Fibroblast of lung (primary cell): ENCODE measurements at regions not wholly inside any gene's neighbourhood (a gene's known extent, or its start where the extent isn't known, plus 50 kb on each side); places are given as distances from the start of the nearest gene placed in this dataset.

Experiments used
- DNase-seq, 2 donors: peaks; one replicate each; pipeline versions ENCODE4 v3.0.0 to v3.0.0-alpha.2; 2010; ENCODE audit warnings: low read depth in 2 of 2
- H2AFZ ChIP-seq: 2 replicates; pipeline ENCODE4 v1.5.1; 2012; ENCODE audit warnings: low read length, control low read depth, inconsistent platforms
- H3K27ac ChIP-seq: 2 replicates; pipeline ENCODE4 v1.5.1; 2011; ENCODE audit warnings: low read length, control low read depth; ENCODE audit not compliant: insufficient read depth
- H3K27me3 ChIP-seq: 2 replicates; pipeline ENCODE4 v1.5.1; 2011; ENCODE audit warnings: mild to moderate bottlenecking, low read length; ENCODE audit not compliant: control insufficient read depth, insufficient read depth
- H3K36me3 ChIP-seq: 2 replicates; pipeline ENCODE4 v1.5.1; 2011; ENCODE audit warnings: low read length; ENCODE audit not compliant: control insufficient read depth, insufficient read depth
- H3K4me1 ChIP-seq: 2 replicates; pipeline ENCODE4 v1.5.1; 2011; ENCODE audit warnings: low read length; ENCODE audit not compliant: control insufficient read depth, insufficient read depth; ENCODE audit errors: extremely low read depth
- H3K4me2 ChIP-seq: 2 replicates; pipeline ENCODE4 v1.5.1; 2011; ENCODE audit warnings: low read length, control low read depth; ENCODE audit not compliant: insufficient read depth; ENCODE audit errors: extremely low read depth
- H3K4me3 ChIP-seq, 4 experiments: fragments of 200-600 bp in 1 of 4; sonication (generic) in 1 of 4; replicated peaks in 1 of 4; 2 replicates each; pipeline ENCODE4 v1.5.1; 2011 to 2016; ENCODE audit warnings: low read length in 4 of 4, low read depth in 3 of 4, mild to moderate bottlenecking in 3 of 4, control low read depth in 2 of 4, inconsistent platforms in 1 of 4, mixed read lengths in 1 of 4; ENCODE audit not compliant: insufficient read depth in 1 of 4; ENCODE audit errors: control extremely low read depth in 1 of 4
- H3K79me2 ChIP-seq: 2 replicates; pipeline ENCODE4 v1.5.1; 2012; ENCODE audit warnings: mild to moderate bottlenecking, low read length, inconsistent platforms; ENCODE audit not compliant: control insufficient read depth, insufficient read depth
- H3K9ac ChIP-seq: 2 replicates; pipeline ENCODE4 v1.5.1; 2011; ENCODE audit warnings: mild to moderate bottlenecking, low read length, control low read depth; ENCODE audit not compliant: insufficient read depth
- H3K9me3 ChIP-seq: 2 replicates; pipeline ENCODE4 v1.5.1; 2012; ENCODE audit warnings: low read depth, low read length; ENCODE audit not compliant: control insufficient read depth, insufficient read depth
- H4K20me1 ChIP-seq: 2 replicates; pipeline ENCODE4 v1.5.1; 2011; ENCODE audit warnings: low read length; ENCODE audit not compliant: control insufficient read depth, insufficient read depth; ENCODE audit errors: extremely low read depth
- CTCF ChIP-seq, 2 donors: IDR thresholded peaks in 1 of 2; conservative IDR thresholded peaks in 1 of 2; 1 replicate in 1 of 2; 2 replicates in 1 of 2; pipeline ENCODE4 v1.5.1; 2011 to 2012; ENCODE audit warnings: low read length in 2 of 2, control low read depth in 1 of 2, inconsistent platforms in 1 of 2, low read depth in 1 of 2, mild to moderate bottlenecking in 1 of 2
- EZH2 ChIP-seq: IDR thresholded peaks from 2 replicates; pipeline ENCODE4 v1.5.1; 2012; ENCODE audit warnings: low read length, control low read depth, mild to moderate bottlenecking; ENCODE audit errors: missing control alignments

GRCh38 chr3:34758630-34759261 lies 880.6 kb upstream of the ARPP21 start:
- no peaks in the 10 kb centered on the region for H3K79me2 ChIP-seq
- no peak overlapping the region for H3K9ac ChIP-seq
- no peaks in the 10 kb centered on the region for H3K27me3 ChIP-seq
- H3K36me3 ChIP-seq = no peaks in the 10 kb centered on the region
- H2AFZ ChIP-seq = no peak overlapping the region
- H3K27ac ChIP-seq = no peak overlapping the region
- H4K20me1 ChIP-seq = no peaks in the 10 kb centered on the region
- H3K4me3 ChIP-seq = no peak overlapping the region
- no peak overlapping the region for H3K4me2 ChIP-seq
- H3K4me1 ChIP-seq = no peaks in the 10 kb centered on the region
- no peaks in the 10 kb centered on the region for H3K9me3 ChIP-seq
- TF ChIP-seq EZH2 = no peak
- TF ChIP-seq CTCF (conservative IDR thresholded peaks at IDR 0.05 in 1 of 2, IDR thresholded peaks at IDR 0.05 in 1 of 2; ENCODE audit: low read depth in 1 of 2, low read length in 2 of 2) = no peak
- DNase-seq = no peak

GRCh38 chr3:34777386-34777785 lies 861.9 kb upstream of the ARPP21 start:
- Histone ChIP-seq H3K79me2 (no peaks in the 10 kb centered on the region), H4K20me1 (no peaks in the 10 kb centered on the region), H3K36me3 (no peaks in the 10 kb centered on the region), H3K4me1 (no peaks in the 10 kb centered on the region), H3K4me3 (no peak overlapping the region), H3K27me3 (no peaks in the 10 kb centered on the region), H3K27ac (no peak overlapping the region), H2AFZ (no peak overlapping the region), H3K9me3 (no peaks in the 10 kb centered on the region), H3K4me2 (no peak overlapping the region), H3K9ac (no peak overlapping the region)
- TF ChIP-seq CTCF (conservative IDR thresholded peaks at IDR 0.05 in 1 of 2, IDR thresholded peaks at IDR 0.05 in 1 of 2; ENCODE audit: low read depth in 1 of 2, low read length in 2 of 2) (no peak), EZH2 (no peak)
- no peak for DNase-seq

- H3K4me3 ChIP-seq = no peak overlapping the region
- no peaks in the 10 kb centered on the region for H3K9me3 ChIP-seq
- H3K27me3 ChIP-seq = no peaks in the 10 kb centered on the region
- no peaks in the 10 kb centered on the region for H3K4me1 ChIP-seq
- H3K4me2 ChIP-seq = no peak overlapping the region
- no peak overlapping the region for H3K27ac ChIP-seq
- H3K79me2 ChIP-seq = no peaks in the 10 kb centered on the region
- H2AFZ ChIP-seq = no peak overlapping the region
- TF ChIP-seq EZH2 (no peak), CTCF (conservative IDR thresholded peaks at IDR 0.05 in 1 of 2, IDR thresholded peaks at IDR 0.05 in 1 of 2; ENCODE audit: low read depth in 1 of 2, low read length in 2 of 2) (no peak)
- no peak for DNase-seq
- H3K9ac ChIP-seq = no peak overlapping the region
- no peaks in the 10 kb centered on the region for H3K36me3 ChIP-seq
- no peaks in the 10 kb centered on the region for H4K20me1 ChIP-seq
Measured at GRCh38 chr3:34779092-34779491, 860.2 kb upstream of the ARPP21 start.
